GM21786 (cell line): ENCODE measurements at regions not wholly inside any gene's neighbourhood (a gene's known extent, or its start where the extent isn't known, plus 50 kb on each side); places are given as distances from the start of the nearest gene placed in this dataset.
"Not testable (repeated sequence)": the region's sequence is repeated elsewhere in the genome, so short reads cannot be mapped to it uniquely, and the experiment has no call there.

ENCODE experiments used
- ATAC-seq: cut with Tn5 transposase; IDR thresholded peaks from one replicate; pipeline ENCODE4 v1.9.1; 2021; ENCODE audit not compliant: unreplicated experiment

- ATAC-seq: no peak
Measured at GRCh38 chr11:23632293-23632692, 772.0 kb upstream of the CCDC179 start.

GRCh38 chr11:23644443-23644842 is 784.2 kb upstream of the CCDC179 start:
- no peak for ATAC-seq

GRCh38 chr11:23652336-23652735 is 792.1 kb upstream of the CCDC179 start:
- ATAC-seq: not testable (repeated sequence)

- no peak for ATAC-seq
Measured at GRCh38 chr11:23653071-23653675, 792.9 kb upstream of the CCDC179 start.

GRCh38 chr11:23668324-23668723 is 808.0 kb upstream of the CCDC179 start:
- ATAC-seq: no peak

GRCh38 chr11:23673366-23673765 is 813.1 kb upstream of the CCDC179 start:
- no peak for ATAC-seq

GRCh38 chr11:23674866-23675265 is 814.6 kb upstream of the CCDC179 start:
- no peak for ATAC-seq

GRCh38 chr11:23679041-23679440 is 817.8 kb upstream of the LUZP2 start:
- ATAC-seq: no peak

GRCh38 chr11:23679981-23680380 is 816.9 kb upstream of the LUZP2 start:
- ATAC-seq: no peak

- ATAC-seq: no peak
Measured at GRCh38 chr11:23680488-23681230, 816.2 kb upstream of the LUZP2 start.

- ATAC-seq: no peak
Measured at GRCh38 chr11:23684701-23685100, 812.2 kb upstream of the LUZP2 start.

GRCh38 chr11:23687991-23688390 is 808.9 kb upstream of the LUZP2 start:
- ATAC-seq: no peak

GRCh38 chr11:23688411-23688810 is 808.4 kb upstream of the LUZP2 start:
- no peak for ATAC-seq

- no peak for ATAC-seq
Measured at GRCh38 chr11:23688835-23689234, 808.0 kb upstream of the LUZP2 start.

GRCh38 chr11:23696688-23697415 is 800.0 kb upstream of the LUZP2 start:
- no peak for ATAC-seq

GRCh38 chr11:23704183-23704582 is 792.7 kb upstream of the LUZP2 start:
- ATAC-seq: no peak

GRCh38 chr11:23711981-23712380 is 784.9 kb upstream of the LUZP2 start:
- no peak for ATAC-seq

- ATAC-seq: no peak
Measured at GRCh38 chr11:23719016-23719415, 777.8 kb upstream of the LUZP2 start.

- peak; percentile 62 for ATAC-seq
Measured at GRCh38 chr11:23723861-23724260, 773.0 kb upstream of the LUZP2 start.

- no peak for ATAC-seq
Measured at GRCh38 chr11:23725752-23726151, 771.1 kb upstream of the LUZP2 start.

GRCh38 chr11:23727387-23727786 is 769.5 kb upstream of the LUZP2 start:
- no peak for ATAC-seq

- no peak for ATAC-seq
Measured at GRCh38 chr11:23727794-23728193, 769.1 kb upstream of the LUZP2 start.
